Endothelial cell of umbilical vein (primary cell): ENCODE measurements at regions not wholly inside any gene's neighbourhood (a gene's known extent, or its start where the extent isn't known, plus 50 kb on each side); places are given as distances from the start of the nearest gene placed in this dataset.

Experiments used
- BruUV-seq: library from RNA; stranded (reverse); fragments of 400-500 nt; replicated peaks from 2 replicates; lab custom pipeline; 2021; lab: Mats Ljungman, UMichigan
- CTCF ChIA-PET: fragments of 300-600, 350-600 bp; sonication (Branson Sonifier 250); formaldehyde crosslinking; loops from one replicate; lab custom pipeline; 2021; ENCODE audit warnings: antibody characterized with exemption, inconsistent platforms; lab: Charles Lee
- POLR2A ChIA-PET: fragments of 300-600, 350-600 bp; sonication (Branson Sonifier 250); formaldehyde crosslinking; loops from one replicate; lab custom pipeline; 2021; ENCODE audit warnings: antibody characterized with exemption, inconsistent platforms; lab: Charles Lee
- DNase-seq: peaks from one replicate; pipeline ENCODE4 v3.0.0-alpha.2; 2011; ENCODE audit warnings: low read depth, low spot score
- FAIRE-seq: peaks from 2 replicates; lab custom pipeline; 2011; peaks lifted over from hg19 to GRCh38; lab: Jason Lieb, UNC
- H2AFZ ChIP-seq: 2 replicates; pipeline ENCODE4 v1.6.0; 2012; ENCODE audit warnings: low read depth, low read length, control low read depth, inconsistent platforms
- H3K27ac ChIP-seq: 2 replicates; pipeline ENCODE4 v1.5.1; 2011; ENCODE audit warnings: low read depth, mild to moderate bottlenecking, control low read depth, low read length, moderate library complexity; ENCODE audit not compliant: insufficient read depth
- H3K27me3 ChIP-seq, 2 experiments: 2 replicates each; pipeline versions ENCODE4 v1.6.0 to v1.6.1; 2011; ENCODE audit warnings: low read length in 2 of 2, mixed read lengths in 1 of 2; ENCODE audit not compliant: control insufficient read depth in 2 of 2, insufficient read depth in 2 of 2
- H3K36me3 ChIP-seq, 2 experiments: 2 replicates in 1 of 2; 3 replicates in 1 of 2; pipeline ENCODE4 v1.5.1; 2011; ENCODE audit warnings: low read length in 2 of 2, mild to moderate bottlenecking in 1 of 2, moderate library complexity in 1 of 2; ENCODE audit not compliant: control insufficient read depth in 2 of 2, insufficient read depth in 2 of 2; ENCODE audit errors: extremely low read depth in 1 of 2
- H3K4me1 ChIP-seq: 3 replicates; pipeline ENCODE4 v1.5.1; 2011; ENCODE audit warnings: mild to moderate bottlenecking, low read length; ENCODE audit not compliant: control insufficient read depth, insufficient read depth; ENCODE audit errors: extremely low read depth
- H3K4me2 ChIP-seq: 2 replicates; pipeline ENCODE4 v1.6.1; 2011; ENCODE audit warnings: low read length, control low read depth, mixed read lengths; ENCODE audit not compliant: insufficient read depth
- H3K4me3 ChIP-seq, 3 experiments: fragments of 200-600 bp in 1 of 3; sonication (generic), shearing (Covaris generic) in 1 of 3; replicated peaks in 1 of 3; 2 replicates each; pipeline ENCODE4 v1.5.1; 2011 to 2016; ENCODE audit warnings: control low read depth in 3 of 3, low read length in 3 of 3, mild to moderate bottlenecking in 2 of 3, inconsistent platforms in 1 of 3, low read depth in 1 of 3, moderate library complexity in 1 of 3; ENCODE audit not compliant: insufficient read depth in 1 of 3
- H3K79me2 ChIP-seq: 2 replicates; pipeline ENCODE4 v1.6.0; 2012; ENCODE audit warnings: low read length, inconsistent platforms; ENCODE audit not compliant: control insufficient read depth, insufficient read depth
- H3K9ac ChIP-seq: replicated peaks from 2 replicates; pipeline ENCODE3; 2011; ENCODE audit warnings: low read length, control low read depth; ENCODE audit not compliant: insufficient read depth; ENCODE audit errors: extremely low read depth
- H3K9me1 ChIP-seq: replicated peaks from 3 replicates; pipeline ENCODE4 v1.6.0; 2011; ENCODE audit warnings: mild to moderate bottlenecking, low read length; ENCODE audit not compliant: control insufficient read depth, insufficient read depth; ENCODE audit errors: extremely low read depth
- H3K9me3 ChIP-seq: replicated peaks from 2 replicates; pipeline ENCODE4 v1.5.1; 2012; ENCODE audit warnings: low read length, inconsistent platforms; ENCODE audit not compliant: control insufficient read depth, insufficient read depth
- H4K20me1 ChIP-seq: replicated peaks from 2 replicates; pipeline ENCODE3; 2011; ENCODE audit warnings: mild to moderate bottlenecking, low read length; ENCODE audit not compliant: control insufficient read depth, insufficient read depth; ENCODE audit errors: extremely low read depth
- CTCF ChIP-seq, 2 donors: IDR thresholded peaks; 1 replicate in 1 of 2; 2 replicates in 1 of 2; pipeline ENCODE4 v1.5.1; 2011; ENCODE audit warnings: low read length in 2 of 2, mild to moderate bottlenecking in 2 of 2, moderate library complexity in 2 of 2, control low read depth in 1 of 2, inconsistent platforms in 1 of 2, low read depth in 1 of 2; ENCODE audit not compliant: insufficient read depth in 1 of 2; ENCODE audit errors: extremely low read depth in 1 of 2
- EZH2 ChIP-seq: IDR thresholded peaks from 2 replicates; pipeline ENCODE4 v1.6.1; 2012; ENCODE audit warnings: borderline replicate concordance, low read depth, mild to moderate bottlenecking, moderate library complexity, low read length, inconsistent platforms; ENCODE audit not compliant: severe bottlenecking
- FOS ChIP-seq: IDR thresholded peaks from 2 replicates; pipeline ENCODE4 v1.6.1; 2011; ENCODE audit warnings: mild to moderate bottlenecking, low read length, moderate library complexity, borderline replicate concordance; ENCODE audit not compliant: insufficient read depth
- GATA2 ChIP-seq: IDR thresholded peaks from 2 replicates; pipeline ENCODE4 v1.7.0; 2011; ENCODE audit warnings: low read depth, mild to moderate bottlenecking, moderate library complexity, mixed read lengths, low read length; ENCODE audit not compliant: insufficient read length, insufficient read depth
- JUN ChIP-seq: IDR thresholded peaks from 2 replicates; pipeline ENCODE4 v1.6.1; 2011; ENCODE audit warnings: borderline replicate concordance, low read depth; ENCODE audit not compliant: insufficient read length, insufficient read depth
- MYC ChIP-seq: IDR thresholded peaks from one replicate; pipeline ENCODE4 v1.6.1; 2011; ENCODE audit warnings: mild to moderate bottlenecking, low read depth, low read length
- POLR2A ChIP-seq: IDR thresholded peaks from 2 replicates; pipeline ENCODE4 v1.6.1; 2012; ENCODE audit warnings: low read depth, mild to moderate bottlenecking, control low read depth, low read length
- POLR2AphosphoS5 ChIP-seq: IDR thresholded peaks from 2 replicates; pipeline ENCODE4 v1.6.1; 2012; ENCODE audit warnings: low read depth, mild to moderate bottlenecking, control low read depth, low read length, moderate library complexity; ENCODE audit not compliant: insufficient read depth
- dilution Hi-C: fragments of 300-500 bp; cut with MboI; formaldehyde crosslinking; loops from one replicate; pipeline ENCODE4 v1.15.0; 2019; ENCODE audit warnings: low sequenced_read_pairs; ENCODE audit not compliant: extremely low pct_ligation_motif_present
- intact Hi-C: fragments of 100-400 bp; cut with micrococcal nuclease; formaldehyde crosslinking; loops from one replicate; pipeline ENCODE4 v1.10.0; 2022
- TF ChIP-seq, protein P1 (sequence below): IDR thresholded peaks from 2 replicates; pipeline ENCODE4 v1.6.1; 2011; ENCODE audit not compliant: insufficient read depth, insufficient read length

DNA sequence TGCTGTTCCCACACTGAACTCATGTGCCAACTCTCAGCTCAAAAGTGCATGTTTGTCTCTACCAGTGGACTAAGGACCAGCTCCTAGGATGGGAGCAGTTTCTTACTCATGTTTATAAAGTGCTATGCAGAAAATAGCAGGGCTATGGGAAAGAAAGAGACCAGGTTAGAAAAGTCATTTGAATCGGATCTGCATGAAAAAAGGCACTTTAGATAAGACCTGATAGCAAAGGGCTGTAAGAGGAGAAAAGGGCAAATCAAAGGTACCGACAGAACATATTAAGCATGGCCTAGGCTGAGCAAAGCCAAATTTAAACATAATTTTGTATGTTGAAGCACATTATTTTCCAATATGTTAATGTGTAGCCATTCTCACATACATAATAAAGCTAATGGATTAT is 362.3 kb upstream of the ZFP42 start:
- dilution Hi-C loops = no loop called here
- BruUV-seq = no TSS peak
- intact Hi-C loops = no loop called here
- H3K4me3 ChIP-seq = no peak overlapping the region
- no peaks in the 10 kb centered on the region for H3K36me3 ChIP-seq
- H3K27me3 ChIP-seq = no peaks in the 10 kb centered on the region
- POLR2A ChIA-PET = no interaction called here
- H3K4me2 ChIP-seq = no peak overlapping the region
- no peaks in the 10 kb centered on the region for H4K20me1 ChIP-seq
- H3K9me1 ChIP-seq = no peaks in the 10 kb centered on the region
- TF ChIP-seq FOS (no peak), POLR2A (no peak), JUN (no peak), GATA2 (no peak), POLR2AphosphoS5 (no peak), EZH2 (no peak)
- TF ChIP-seq, protein P1, sequence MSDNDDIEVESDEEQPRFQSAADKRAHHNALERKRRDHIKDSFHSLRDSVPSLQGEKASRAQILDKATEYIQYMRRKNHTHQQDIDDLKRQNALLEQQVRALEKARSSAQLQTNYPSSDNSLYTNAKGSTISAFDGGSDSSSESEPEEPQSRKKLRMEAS = no peak
- CTCF ChIA-PET = no interaction called here
- no peak overlapping the region for H2AFZ ChIP-seq
- DNase-seq = no peak
- H3K27ac ChIP-seq = no peak overlapping the region
- no peaks in the 10 kb centered on the region for H3K4me1 ChIP-seq
- no peak for FAIRE-seq
- no peaks in the 10 kb centered on the region for H3K79me2 ChIP-seq
- no peaks in the 10 kb centered on the region for H3K9me3 ChIP-seq
- H3K9ac ChIP-seq = no peak overlapping the region

GRCh38 chr4:187656959-187657358 is 338.6 kb upstream of the ZFP42 start:
- H3K9me1 ChIP-seq = no peaks in the 10 kb centered on the region
- H3K9me3 ChIP-seq = no peaks in the 10 kb centered on the region
- no peaks in the 10 kb centered on the region for H3K27me3 ChIP-seq
- DNase-seq (no peak), FAIRE-seq (no peak)
- no peak overlapping the region for H3K27ac ChIP-seq
- H3K36me3 ChIP-seq = no peaks in the 10 kb centered on the region
- no peak overlapping the region for H3K4me3 ChIP-seq
- intact Hi-C loops = no loop called here
- no peak for TF ChIP-seq MYC
- TF ChIP-seq GATA2 = no peak
- TF ChIP-seq JUN = no peak
- no peak for TF ChIP-seq FOS
- TF ChIP-seq EZH2 = no peak
- TF ChIP-seq, protein P1 = no peak
- no peak for TF ChIP-seq POLR2A
- no peak for TF ChIP-seq POLR2AphosphoS5
- no peak for TF ChIP-seq CTCF (IDR thresholded peaks at IDR 0.05; ENCODE audit: extremely low read depth in 1 of 2, insufficient read depth in 1 of 2, low read depth in 1 of 2, low read length in 2 of 2)
- H4K20me1 ChIP-seq = no peaks in the 10 kb centered on the region
- H3K9ac ChIP-seq = no peak overlapping the region
- POLR2A ChIA-PET = no interaction called here
- H2AFZ ChIP-seq = no peak overlapping the region
- dilution Hi-C loops = no loop called here
- no peak overlapping the region for H3K4me2 ChIP-seq
- no peaks in the 10 kb centered on the region for H3K4me1 ChIP-seq
- CTCF ChIA-PET = no interaction called here
- H3K79me2 ChIP-seq = no peaks in the 10 kb centered on the region
- BruUV-seq = no TSS peak
